Neural crest cell (in vitro differentiated cells): ENCODE measurements at regions not wholly inside any gene's neighbourhood (a gene's known extent, or its start where the extent isn't known, plus 50 kb on each side); places are given as distances from the start of the nearest gene placed in this dataset.

Experiments
- DNase-seq: peaks from one replicate; pipeline ENCODE4 v3.0.0; 2021; ENCODE audit warnings: low read depth, mixed read lengths, low spot score
- H3K27ac Mint-ChIP-seq: one replicate; pipeline ENCODE4 v1.8.0; 2021; ENCODE audit warnings: mild to moderate bottlenecking, mixed read lengths; ENCODE audit not compliant: unreplicated experiment
- H3K27me3 Mint-ChIP-seq: 2 replicates; pipeline ENCODE4 v1.8.0; 2021; ENCODE audit warnings: low read depth, mild to moderate bottlenecking, mixed read lengths
- H3K36me3 Mint-ChIP-seq: 2 replicates; pipeline ENCODE4 v1.8.0; 2021; ENCODE audit warnings: low read depth, mild to moderate bottlenecking, mixed read lengths
- H3K4me1 Mint-ChIP-seq: 2 replicates; pipeline ENCODE4 v1.8.0; 2021; ENCODE audit warnings: mixed read lengths
- H3K4me3 Mint-ChIP-seq: one replicate; pipeline ENCODE4 v1.8.0; 2021; ENCODE audit warnings: mild to moderate bottlenecking, mixed read lengths
- H3K9me3 Mint-ChIP-seq: 2 replicates; pipeline ENCODE4 v1.8.0; 2021; ENCODE audit warnings: mixed read lengths
- CTCF ChIP-seq: fragments of 200-600 bp; sonication (generic); conservative IDR thresholded peaks from 2 replicates; pipeline ENCODE4 v1.5.0; 2021; ENCODE audit warnings: antibody characterized with exemption, mild to moderate bottlenecking

GRCh38 chr14:97367278-97367677, 570.1 kb downstream of the VRK1 start:
- DNase-seq: no peak
- H3K27ac Mint-ChIP-seq: no peak overlapping the region
- TF ChIP-seq CTCF: no peak
- H3K36me3 Mint-ChIP-seq: no peaks in the 10 kb centered on the region
- no peak overlapping the region for H3K4me3 Mint-ChIP-seq
- peaks cover 24% of the 10 kb centered on the region for H3K4me1 Mint-ChIP-seq
- no peaks in the 10 kb centered on the region for H3K27me3 Mint-ChIP-seq
- H3K9me3 Mint-ChIP-seq: no peaks in the 10 kb centered on the region

GRCh38 chr14:97368049-97368448, 570.9 kb downstream of the VRK1 start:
- Mint-ChIP-seq H3K36me3 (no peaks in the 10 kb centered on the region), H3K4me1 (peaks cover 18% of the 10 kb centered on the region), H3K27me3 (peaks cover 2% of the 10 kb centered on the region), H3K9me3 (no peaks in the 10 kb centered on the region), H3K27ac (no peak overlapping the region), H3K4me3 (no peak overlapping the region)
- TF ChIP-seq CTCF: no peak
- DNase-seq: no peak

GRCh38 chr14:97368900-97369564, 571.9 kb downstream of the VRK1 start:
- H3K36me3 Mint-ChIP-seq: no peaks in the 10 kb centered on the region
- no peak overlapping the region for H3K4me3 Mint-ChIP-seq
- no peak for DNase-seq
- peaks cover 5% of the 10 kb centered on the region for H3K27me3 Mint-ChIP-seq
- no peak overlapping the region for H3K27ac Mint-ChIP-seq
- no peaks in the 10 kb centered on the region for H3K9me3 Mint-ChIP-seq
- H3K4me1 Mint-ChIP-seq: peaks cover 14% of the 10 kb centered on the region
- no peak for TF ChIP-seq CTCF

GRCh38 chr14:97369901-97370300, 572.7 kb downstream of the VRK1 start:
- Mint-ChIP-seq H3K9me3 (no peaks in the 10 kb centered on the region), H3K27me3 (peaks cover 5% of the 10 kb centered on the region), H3K4me3 (no peak overlapping the region), H3K36me3 (no peaks in the 10 kb centered on the region), H3K27ac (no peak overlapping the region), H3K4me1 (peaks cover 10% of the 10 kb centered on the region)
- no peak for TF ChIP-seq CTCF
- DNase-seq: no peak

- no peaks in the 10 kb centered on the region for H3K36me3 Mint-ChIP-seq
Measured at GRCh38 chr14:97376310-97376709, 579.1 kb downstream of the VRK1 start.

More at GRCh38 chr14:97376310-97376709, 579.1 kb downstream of the VRK1 start:
- Mint-ChIP-seq H3K27ac (no peak overlapping the region), H3K9me3 (no peaks in the 10 kb centered on the region), H3K4me3 (no peak overlapping the region), H3K27me3 (peaks cover 15% of the 10 kb centered on the region), H3K4me1 (peaks cover 25% of the 10 kb centered on the region)
- no peak for TF ChIP-seq CTCF
- DNase-seq: no peak
